Astrocyte (in vitro differentiated cells and primary cell): ENCODE measurements at regions not wholly inside any gene's neighbourhood (a gene's known extent, or its start where the extent isn't known, plus 50 kb on each side); places are given as distances from the start of the nearest gene placed in this dataset.

Source experiments
- DNase-seq: peaks from one replicate; pipeline ENCODE4 v3.0.0-alpha.2; 2010; ENCODE audit warnings: low read depth
- FAIRE-seq: peaks from 2 replicates; lab custom pipeline; 2011; peaks lifted over from hg19 to GRCh38; lab: Jason Lieb, UNC
- H2AFZ ChIP-seq: 2 replicates; pipeline ENCODE4 v1.6.0; 2012; ENCODE audit warnings: low read depth, low read length, inconsistent platforms
- H3K27ac ChIP-seq: 2 replicates; pipeline ENCODE4 v1.5.1; 2011; ENCODE audit warnings: low read depth, low read length, inconsistent platforms
- H3K27me3 ChIP-seq: 2 replicates; pipeline ENCODE4 v1.6.0; 2011; ENCODE audit warnings: low read length, inconsistent platforms; ENCODE audit not compliant: insufficient read depth
- H3K36me3 ChIP-seq: 2 replicates; pipeline ENCODE4 v1.5.1; 2011; ENCODE audit warnings: low read length, inconsistent platforms; ENCODE audit not compliant: insufficient read depth
- H3K4me1 ChIP-seq: 2 replicates; pipeline ENCODE4 v1.5.1; 2011; ENCODE audit warnings: low read length, inconsistent platforms; ENCODE audit not compliant: insufficient read depth
- H3K4me2 ChIP-seq: 2 replicates; pipeline ENCODE4 v1.6.0; 2012; ENCODE audit warnings: low read length, inconsistent platforms
- H3K4me3 ChIP-seq: 2 replicates; pipeline ENCODE4 v1.5.1; 2011; ENCODE audit warnings: low read depth, mild to moderate bottlenecking, low read length, inconsistent platforms; ENCODE audit not compliant: insufficient read depth
- H3K79me2 ChIP-seq: 2 replicates; pipeline ENCODE4 v1.6.0; 2012; ENCODE audit warnings: mild to moderate bottlenecking, low read length, inconsistent platforms; ENCODE audit not compliant: insufficient read depth
- H3K9ac ChIP-seq: 2 replicates; pipeline ENCODE4 v1.6.0; 2012; ENCODE audit warnings: mild to moderate bottlenecking, low read length, inconsistent platforms
- H3K9me3 ChIP-seq: 2 replicates; pipeline ENCODE4 v1.5.1; 2012; ENCODE audit warnings: low read depth, mild to moderate bottlenecking, low read length, inconsistent platforms; ENCODE audit not compliant: insufficient read depth
- H4K20me1 ChIP-seq: 2 replicates; pipeline ENCODE4 v1.6.0; 2012; ENCODE audit warnings: low read length, inconsistent platforms; ENCODE audit not compliant: insufficient read depth
- H3K27ac Mint-ChIP-seq: one replicate; pipeline ENCODE4 v1.8.0; 2021; ENCODE audit warnings: mild to moderate bottlenecking, mixed read lengths; ENCODE audit not compliant: unreplicated experiment
- H3K27me3 Mint-ChIP-seq: one replicate; pipeline ENCODE4 v1.8.0; 2021; ENCODE audit warnings: low read depth, mixed read lengths; ENCODE audit not compliant: unreplicated experiment
- H3K36me3 Mint-ChIP-seq: one replicate; pipeline ENCODE4 v1.8.0; 2021; ENCODE audit warnings: low read depth, mixed read lengths; ENCODE audit not compliant: unreplicated experiment
- H3K4me1 Mint-ChIP-seq: one replicate; pipeline ENCODE4 v1.8.0; 2021; ENCODE audit warnings: low read depth, mixed read lengths; ENCODE audit not compliant: unreplicated experiment
- H3K4me3 Mint-ChIP-seq: one replicate; pipeline ENCODE4 v1.8.0; 2021; ENCODE audit warnings: mild to moderate bottlenecking, moderate library complexity, mixed read lengths; ENCODE audit not compliant: unreplicated experiment
- H3K9me3 Mint-ChIP-seq: one replicate; pipeline ENCODE4 v1.8.0; 2021; ENCODE audit warnings: mild to moderate bottlenecking, mixed read lengths; ENCODE audit not compliant: unreplicated experiment
- CTCF ChIP-seq: IDR thresholded peaks from 2 replicates; pipeline ENCODE4 v1.5.1; 2011; ENCODE audit warnings: low read depth, mild to moderate bottlenecking, inconsistent platforms, low read length, moderate library complexity; ENCODE audit not compliant: insufficient read depth
- EZH2 ChIP-seq: IDR thresholded peaks from 2 replicates; pipeline ENCODE4 v1.6.1; 2012; ENCODE audit warnings: mild to moderate bottlenecking, low read length, inconsistent platforms; ENCODE audit not compliant: insufficient read depth

DNA sequence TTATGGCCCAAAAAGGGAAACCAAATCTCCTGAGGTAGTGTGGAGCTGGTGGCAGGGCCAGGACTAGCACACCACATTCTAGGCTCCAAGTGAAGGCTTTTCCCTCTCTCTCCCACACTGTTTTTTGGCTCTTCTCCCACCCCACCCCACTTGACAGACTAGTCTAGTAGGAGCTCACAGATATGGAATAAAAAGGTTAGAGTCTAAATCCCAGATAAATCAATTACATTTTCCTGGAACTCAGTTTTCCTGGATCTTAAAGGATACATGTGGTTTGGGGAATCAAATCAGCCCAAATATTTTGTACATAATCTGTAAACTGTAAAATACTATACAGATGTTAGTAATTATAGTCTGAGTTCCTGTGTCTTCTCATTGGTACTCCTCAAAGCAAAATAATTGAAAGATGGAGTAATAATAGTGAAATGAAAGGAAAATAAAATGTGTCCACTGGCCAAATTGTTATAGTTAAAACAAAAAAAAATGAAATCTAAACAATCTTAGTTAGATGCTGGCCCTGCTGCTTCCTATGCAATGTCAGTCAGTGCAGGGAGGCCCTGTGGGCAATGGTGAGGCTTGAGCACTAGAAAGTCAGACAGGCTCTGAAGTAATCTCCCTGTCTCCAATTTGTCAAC, 370.4 kb upstream of the CPEB2 start:
- H3K9me3 ChIP-seq: no peaks in the 10 kb centered on the region
- FAIRE-seq (no peak), DNase-seq (no peak)
- H3K9ac ChIP-seq: no peak overlapping the region
- H3K27ac Mint-ChIP-seq: no peak overlapping the region
- H3K4me1 Mint-ChIP-seq: peaks cover 5% of the 10 kb centered on the region
- H3K36me3 ChIP-seq: no peaks in the 10 kb centered on the region
- no peak overlapping the region for H2AFZ ChIP-seq
- H3K4me1 ChIP-seq: no peaks in the 10 kb centered on the region
- H3K4me3 ChIP-seq: no peak overlapping the region
- H4K20me1 ChIP-seq: no peaks in the 10 kb centered on the region
- TF ChIP-seq EZH2: no peak
- no peak for TF ChIP-seq CTCF
- H3K4me2 ChIP-seq: no peak overlapping the region
- no peaks in the 10 kb centered on the region for H3K36me3 Mint-ChIP-seq
- no peaks in the 10 kb centered on the region for H3K79me2 ChIP-seq
- H3K27ac ChIP-seq: no peak overlapping the region
- peaks cover 2% of the 10 kb centered on the region for H3K9me3 Mint-ChIP-seq
- H3K4me3 Mint-ChIP-seq: no peak overlapping the region
- H3K27me3 Mint-ChIP-seq: no peaks in the 10 kb centered on the region
- no peaks in the 10 kb centered on the region for H3K27me3 ChIP-seq

- H3K9me3 Mint-ChIP-seq: peaks cover 2% of the 10 kb centered on the region
- H3K27ac ChIP-seq: no peak overlapping the region
- no peaks in the 10 kb centered on the region for H3K36me3 Mint-ChIP-seq
These were observed 365.7 kb upstream of the CPEB2 start for GRCh38 chr4:14636563-14636962.

More at GRCh38 chr4:14636563-14636962, 365.7 kb upstream of the CPEB2 start:
- Histone ChIP-seq H3K79me2 (no peaks in the 10 kb centered on the region), H4K20me1 (no peaks in the 10 kb centered on the region), H3K9me3 (no peaks in the 10 kb centered on the region), H3K9ac (no peak overlapping the region), H3K4me1 (no peaks in the 10 kb centered on the region), H3K27me3 (no peaks in the 10 kb centered on the region), H3K36me3 (no peaks in the 10 kb centered on the region), H3K4me3 (no peak overlapping the region), H3K4me2 (no peak overlapping the region), H2AFZ (no peak overlapping the region)
- TF ChIP-seq EZH2 (no peak), CTCF (no peak)
- no peak overlapping the region for H3K4me3 Mint-ChIP-seq
- H3K27me3 Mint-ChIP-seq: peaks cover 6% of the 10 kb centered on the region
- FAIRE-seq (no peak), DNase-seq (no peak)
- peaks cover 15% of the 10 kb centered on the region for H3K4me1 Mint-ChIP-seq
- no peak overlapping the region for H3K27ac Mint-ChIP-seq
